HCT116 (cell line): ENCODE measurements at regions not wholly inside any gene's neighbourhood (a gene's known extent, or its start where the extent isn't known, plus 50 kb on each side); places are given as distances from the start of the nearest gene placed in this dataset.

Experiments
- ATAC-seq: fragments of 200-7000 bp; cut with Tn5 transposase; 2 replicates; pipeline ENCODE4 v1.9.1; 2020; ENCODE audit warnings: mild to moderate bottlenecking, moderate library complexity
- BruUV-seq: library from RNA; stranded (reverse); fragments of 400-500 nt; replicated peaks from 2 replicates; lab custom pipeline; 2021; lab: Mats Ljungman, UMichigan
- CTCF ChIA-PET: fragments of 300-600 bp; sonication (Branson Sonifier 250); formaldehyde crosslinking; loops from one replicate; lab custom pipeline; 2021; ENCODE audit warnings: antibody characterized with exemption; lab: Charles Lee
- POLR2A ChIA-PET: fragments of 300-600, 350-600 bp; sonication (Branson Sonifier 250); formaldehyde crosslinking; loops from one replicate; lab custom pipeline; 2021; ENCODE audit warnings: antibody characterized with exemption; lab: Charles Lee
- RAD21 ChIA-PET, 2 experiments: fragments of 300-600 bp; sonication (Branson Sonifier 250); formaldehyde crosslinking; loops; one replicate each; lab custom pipeline; 2023; ENCODE audit warnings: low total read pairs in 2 of 2; ENCODE audit not compliant: uncharacterized antibody in 2 of 2, unreplicated experiment in 2 of 2, low non-redundant PET in 1 of 2; lab: Charles Lee
- DNase-seq: peaks from one replicate; pipeline ENCODE4 v3.0.0-alpha.2; 2010; ENCODE audit warnings: low read depth, low spot score
- H2AFZ ChIP-seq: fragments of 200-600 bp; shearing (Covaris generic), sonication (generic); 2 replicates; pipeline ENCODE4 v1.6.1; 2017; ENCODE audit warnings: low read depth, mixed run types, mixed read lengths, antibody characterized with exemption, low read length; ENCODE audit not compliant: poor library complexity, severe bottlenecking
- H3K27ac ChIP-seq: 2 replicates; pipeline ENCODE4 v1.5.1; 2012; ENCODE audit warnings: low read depth, low read length
- H3K27me3 ChIP-seq: fragments of 200-600 bp; sonication (generic); 2 replicates; pipeline ENCODE4 v1.6.1; 2016; ENCODE audit warnings: mixed run types, low read length, mixed read lengths; ENCODE audit not compliant: insufficient read depth
- H3K36me3 ChIP-seq, 2 experiments: fragments of 200-500 bp in 1 of 2; fragments of 200-600 bp in 1 of 2; sonication (Bioruptor generic) in 1 of 2; sonication (generic) in 1 of 2; 2 replicates each; pipeline versions ENCODE4 v1.5.1 to v1.6.1; 2014 to 2016; ENCODE audit warnings: low read length in 2 of 2, inconsistent platforms in 1 of 2, mixed read lengths in 1 of 2, mixed run types in 1 of 2; ENCODE audit not compliant: insufficient read depth in 2 of 2, control insufficient read depth in 1 of 2
- H3K4me1 ChIP-seq, 2 experiments: fragments of 200-600 bp in 1 of 2; sonication (generic) in 1 of 2; 2 replicates each; pipeline versions ENCODE4 v1.5.1 to v1.6.1; 2012 to 2017; ENCODE audit warnings: low read length in 2 of 2, inconsistent platforms in 1 of 2, mild to moderate bottlenecking in 1 of 2, mixed read lengths in 1 of 2, mixed run types in 1 of 2, moderate library complexity in 1 of 2; ENCODE audit not compliant: insufficient read depth in 2 of 2, control insufficient read depth in 1 of 2
- H3K4me2 ChIP-seq: fragments of 200-600 bp; sonication (generic); 2 replicates; pipeline ENCODE4 v1.6.1; 2017; ENCODE audit warnings: mixed run types, low read length, mixed read lengths
- H3K4me3 ChIP-seq, 2 experiments: fragments of 200-600 bp in 1 of 2; sonication (generic) in 1 of 2; replicated peaks in 1 of 2; 2 replicates each; pipeline ENCODE4 v1.5.1; 2011 to 2016; ENCODE audit warnings: low read length in 2 of 2, control low read depth in 1 of 2, low read depth in 1 of 2, mild to moderate bottlenecking in 1 of 2, mixed read lengths in 1 of 2, mixed run types in 1 of 2
- H3K79me2 ChIP-seq: fragments of 200-600 bp; sonication (generic); 2 replicates; pipeline ENCODE4 v1.6.1; 2017; ENCODE audit warnings: mild to moderate bottlenecking, mixed run types, low read length, moderate library complexity, mixed read lengths; ENCODE audit not compliant: insufficient read depth
- H3K9ac ChIP-seq: fragments of 200-600 bp; sonication (generic); 2 replicates; pipeline ENCODE4 v1.6.1; 2016; ENCODE audit warnings: low read length, mixed read lengths
- H3K9me2 ChIP-seq: fragments of 200-600 bp; sonication (generic), shearing (Covaris generic); 2 replicates; pipeline ENCODE4 v1.6.1; 2017; ENCODE audit warnings: mixed run types, mild to moderate bottlenecking, moderate library complexity; ENCODE audit not compliant: insufficient read depth
- H3K9me3 ChIP-seq, 2 experiments: fragments of 200-500 bp in 1 of 2; fragments of 200-600 bp in 1 of 2; sonication (Bioruptor generic) in 1 of 2; sonication (generic) in 1 of 2; 2 replicates each; pipeline ENCODE4 v1.6.1; 2014 to 2017; ENCODE audit warnings: low read length in 2 of 2, mixed read lengths in 2 of 2, inconsistent platforms in 1 of 2, low read depth in 1 of 2, mild to moderate bottlenecking in 1 of 2, mixed run types in 1 of 2, moderate library complexity in 1 of 2; ENCODE audit not compliant: control insufficient read depth in 1 of 2, insufficient read depth in 1 of 2
- H4K20me1 ChIP-seq: fragments of 200-600 bp; sonication (generic), shearing (Covaris generic); 2 replicates; pipeline ENCODE4 v1.6.1; 2017; ENCODE audit warnings: mixed run types, mild to moderate bottlenecking, moderate library complexity; ENCODE audit not compliant: insufficient read depth
- CBX3 ChIP-seq: IDR thresholded peaks from 2 replicates; pipeline ENCODE4 v1.6.1; 2012; ENCODE audit warnings: low read depth
- EGR1 ChIP-seq: IDR thresholded peaks from 2 replicates; pipeline ENCODE4 v1.6.1; 2012; ENCODE audit warnings: low read depth
- ELF1 ChIP-seq: IDR thresholded peaks from 2 replicates; pipeline ENCODE4 v1.6.1; 2012; ENCODE audit warnings: low read depth, borderline replicate concordance
- EZH2 ChIP-seq: fragments of 200-600 bp; sonication (generic); IDR thresholded peaks from 2 replicates; pipeline ENCODE4 v1.6.1; 2017; ENCODE audit warnings: antibody characterized with exemption, mixed run types
- EZH2phosphoT487 ChIP-seq: fragments of 200-600 bp; IDR thresholded peaks from 2 replicates; pipeline ENCODE4 v1.6.1; 2018; ENCODE audit warnings: antibody characterized with exemption, borderline replicate concordance
- FOSL1 ChIP-seq: IDR thresholded peaks from 2 replicates; pipeline ENCODE4 v1.6.1; 2012; ENCODE audit warnings: low read depth
- JUND ChIP-seq: IDR thresholded peaks from 2 replicates; pipeline ENCODE4 v1.6.1; 2012
- POLR2A ChIP-seq: IDR thresholded peaks from 2 replicates; pipeline ENCODE4 v1.7.0; 2011; ENCODE audit warnings: borderline replicate concordance; ENCODE audit not compliant: insufficient read depth, insufficient read length; ENCODE audit errors: extremely low read depth
- RAD21 ChIP-seq: IDR thresholded peaks from 2 replicates; pipeline ENCODE4 v1.6.1; 2012; ENCODE audit warnings: low read depth, mild to moderate bottlenecking
- SP1 ChIP-seq: IDR thresholded peaks from 2 replicates; pipeline ENCODE4 v1.6.1; 2012; ENCODE audit warnings: low read depth
- SRF ChIP-seq: IDR thresholded peaks from 2 replicates; pipeline ENCODE4 v1.6.1; 2012; ENCODE audit warnings: low read depth
- TCF7L2 ChIP-seq: IDR thresholded peaks from 2 replicates; pipeline ENCODE4 v1.7.0; 2011; ENCODE audit warnings: borderline replicate concordance, inconsistent platforms; ENCODE audit not compliant: insufficient read depth, insufficient read length; ENCODE audit errors: extremely low read depth
- YY1 ChIP-seq: IDR thresholded peaks from 2 replicates; pipeline ENCODE4 v1.6.1; 2011; ENCODE audit warnings: low read length, low read depth, moderate library complexity, mild to moderate bottlenecking; ENCODE audit not compliant: insufficient replicate concordance; ENCODE audit errors: extremely low read depth
- ZFX ChIP-seq: fragments of 450-650 bp; IDR thresholded peaks from 2 replicates; pipeline ENCODE4 v1.6.1; 2017
- intact Hi-C: fragments of 100-400 bp; cut with micrococcal nuclease; formaldehyde crosslinking; loops from 2 replicates; pipeline ENCODE4 v1.10.0; 2022
- TF ChIP-seq, protein P1 (sequence below): IDR thresholded peaks from 2 replicates; pipeline ENCODE4 v1.6.1; 2012; ENCODE audit warnings: low read depth
- TF ChIP-seq, protein P2 (sequence below): IDR thresholded peaks from 2 replicates; pipeline ENCODE4 v1.6.1; 2012
- TF ChIP-seq, protein P3 (sequence below), 3 experiments: fragments of 200-600 bp in 1 of 3; sonication (generic) in 1 of 3; IDR thresholded peaks in 2 of 3; conservative IDR thresholded peaks in 1 of 3; 2 replicates each; pipeline ENCODE4 v1.5.1; 2012 to 2017; ENCODE audit warnings: low read depth in 2 of 3, low read length in 2 of 3, antibody characterized with exemption in 1 of 3, borderline replicate concordance in 1 of 3, control low read depth in 1 of 3, mild to moderate bottlenecking in 1 of 3, mixed read lengths in 1 of 3, mixed run types in 1 of 3, moderate library complexity in 1 of 3; ENCODE audit not compliant: insufficient read depth in 1 of 3

DNA sequence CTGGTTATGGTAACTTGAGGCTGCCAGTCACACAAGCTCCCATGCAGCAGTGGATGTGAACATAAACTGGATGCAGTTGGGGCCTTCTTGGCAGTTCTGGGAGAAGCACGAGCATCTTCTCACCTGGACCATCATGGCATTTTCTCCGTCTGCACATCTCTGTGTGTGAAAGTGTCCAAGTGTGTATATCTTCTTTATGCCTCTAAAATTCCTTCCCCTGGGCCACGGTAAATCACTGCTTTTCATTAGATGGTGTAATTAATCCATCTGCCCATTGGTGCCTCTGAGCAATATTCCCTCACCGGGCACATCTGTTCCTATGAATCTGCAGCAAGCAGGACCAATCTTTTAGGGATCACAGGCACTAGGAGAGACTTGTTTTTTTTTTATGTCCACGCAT, 138.0 kb downstream of the MAP3K7 start:
- H2AFZ ChIP-seq = no peak overlapping the region
- intact Hi-C loops = no loop called here
- ATAC-seq (no peak), DNase-seq (no peak)
- TF ChIP-seq SP1 (no peak), RAD21 (no peak), SRF (no peak), YY1 (no peak), POLR2A (no peak), EZH2phosphoT487 (no peak), FOSL1 (no peak), ELF1 (no peak), ZFX (no peak), JUND (no peak), EZH2 (no peak), CBX3 (no peak), EGR1 (no peak), TCF7L2 (no peak)
- TF ChIP-seq, protein P1, sequence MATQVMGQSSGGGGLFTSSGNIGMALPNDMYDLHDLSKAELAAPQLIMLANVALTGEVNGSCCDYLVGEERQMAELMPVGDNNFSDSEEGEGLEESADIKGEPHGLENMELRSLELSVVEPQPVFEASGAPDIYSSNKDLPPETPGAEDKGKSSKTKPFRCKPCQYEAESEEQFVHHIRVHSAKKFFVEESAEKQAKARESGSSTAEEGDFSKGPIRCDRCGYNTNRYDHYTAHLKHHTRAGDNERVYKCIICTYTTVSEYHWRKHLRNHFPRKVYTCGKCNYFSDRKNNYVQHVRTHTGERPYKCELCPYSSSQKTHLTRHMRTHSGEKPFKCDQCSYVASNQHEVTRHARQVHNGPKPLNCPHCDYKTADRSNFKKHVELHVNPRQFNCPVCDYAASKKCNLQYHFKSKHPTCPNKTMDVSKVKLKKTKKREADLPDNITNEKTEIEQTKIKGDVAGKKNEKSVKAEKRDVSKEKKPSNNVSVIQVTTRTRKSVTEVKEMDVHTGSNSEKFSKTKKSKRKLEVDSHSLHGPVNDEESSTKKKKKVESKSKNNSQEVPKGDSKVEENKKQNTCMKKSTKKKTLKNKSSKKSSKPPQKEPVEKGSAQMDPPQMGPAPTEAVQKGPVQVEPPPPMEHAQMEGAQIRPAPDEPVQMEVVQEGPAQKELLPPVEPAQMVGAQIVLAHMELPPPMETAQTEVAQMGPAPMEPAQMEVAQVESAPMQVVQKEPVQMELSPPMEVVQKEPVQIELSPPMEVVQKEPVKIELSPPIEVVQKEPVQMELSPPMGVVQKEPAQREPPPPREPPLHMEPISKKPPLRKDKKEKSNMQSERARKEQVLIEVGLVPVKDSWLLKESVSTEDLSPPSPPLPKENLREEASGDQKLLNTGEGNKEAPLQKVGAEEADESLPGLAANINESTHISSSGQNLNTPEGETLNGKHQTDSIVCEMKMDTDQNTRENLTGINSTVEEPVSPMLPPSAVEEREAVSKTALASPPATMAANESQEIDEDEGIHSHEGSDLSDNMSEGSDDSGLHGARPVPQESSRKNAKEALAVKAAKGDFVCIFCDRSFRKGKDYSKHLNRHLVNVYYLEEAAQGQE = no peak
- TF ChIP-seq, protein P2, sequence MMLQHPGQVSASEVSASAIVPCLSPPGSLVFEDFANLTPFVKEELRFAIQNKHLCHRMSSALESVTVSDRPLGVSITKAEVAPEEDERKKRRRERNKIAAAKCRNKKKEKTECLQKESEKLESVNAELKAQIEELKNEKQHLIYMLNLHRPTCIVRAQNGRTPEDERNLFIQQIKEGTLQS = no peak
- TF ChIP-seq, protein P3, sequence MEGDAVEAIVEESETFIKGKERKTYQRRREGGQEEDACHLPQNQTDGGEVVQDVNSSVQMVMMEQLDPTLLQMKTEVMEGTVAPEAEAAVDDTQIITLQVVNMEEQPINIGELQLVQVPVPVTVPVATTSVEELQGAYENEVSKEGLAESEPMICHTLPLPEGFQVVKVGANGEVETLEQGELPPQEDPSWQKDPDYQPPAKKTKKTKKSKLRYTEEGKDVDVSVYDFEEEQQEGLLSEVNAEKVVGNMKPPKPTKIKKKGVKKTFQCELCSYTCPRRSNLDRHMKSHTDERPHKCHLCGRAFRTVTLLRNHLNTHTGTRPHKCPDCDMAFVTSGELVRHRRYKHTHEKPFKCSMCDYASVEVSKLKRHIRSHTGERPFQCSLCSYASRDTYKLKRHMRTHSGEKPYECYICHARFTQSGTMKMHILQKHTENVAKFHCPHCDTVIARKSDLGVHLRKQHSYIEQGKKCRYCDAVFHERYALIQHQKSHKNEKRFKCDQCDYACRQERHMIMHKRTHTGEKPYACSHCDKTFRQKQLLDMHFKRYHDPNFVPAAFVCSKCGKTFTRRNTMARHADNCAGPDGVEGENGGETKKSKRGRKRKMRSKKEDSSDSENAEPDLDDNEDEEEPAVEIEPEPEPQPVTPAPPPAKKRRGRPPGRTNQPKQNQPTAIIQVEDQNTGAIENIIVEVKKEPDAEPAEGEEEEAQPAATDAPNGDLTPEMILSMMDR (IDR thresholded peaks at IDR 0.05 in 2 of 3, conservative IDR thresholded peaks at IDR 0.05 in 1 of 3; ENCODE audit: borderline replicate concordance in 1 of 3, insufficient read depth in 1 of 3, low read depth in 2 of 3, low read length in 2 of 3) = no peak
- H4K20me1 ChIP-seq = no peaks in the 10 kb centered on the region
- no peak overlapping the region for H3K4me2 ChIP-seq
- H3K9me3 ChIP-seq = no peaks in the 10 kb centered on the region
- no peaks in the 10 kb centered on the region for H3K9me2 ChIP-seq
- BruUV-seq = no TSS peak
- ChIA-PET RAD21 (no interaction called here), POLR2A (no interaction called here), CTCF (no interaction called here)
- no peaks in the 10 kb centered on the region for H3K79me2 ChIP-seq
- no peaks in the 10 kb centered on the region for H3K36me3 ChIP-seq
- no peak overlapping the region for H3K4me3 ChIP-seq
- no peak overlapping the region for H3K9ac ChIP-seq
- no peaks in the 10 kb centered on the region for H3K27me3 ChIP-seq
- no peaks in the 10 kb centered on the region for H3K4me1 ChIP-seq
- H3K27ac ChIP-seq = no peak overlapping the region
